Left ventricle myocardium inferior (tissue), 1 donor: ENCODE measurements at regions not wholly inside any gene's neighbourhood (a gene's known extent, or its start where the extent isn't known, plus 50 kb on each side); places are given as distances from the start of the nearest gene placed in this dataset.

Experiments
- DNase-seq: peaks from one replicate; pipeline ENCODE4 v3.0.0-alpha.2; 2020
- H3K27ac ChIP-seq: fragments of 200-600 bp; replicated peaks from 2 replicates; pipeline ENCODE4 v1.8.0; 2021
- H3K27me3 ChIP-seq: fragments of 200-600 bp; 2 replicates; pipeline ENCODE4 v1.8.0; 2021; ENCODE audit warnings: low read depth
- H3K36me3 ChIP-seq: fragments of 200-600 bp; 2 replicates; pipeline ENCODE4 v1.8.0; 2021
- H3K4me1 ChIP-seq: fragments of 200-600 bp; 2 replicates; pipeline ENCODE4 v1.8.0; 2021
- H3K4me3 ChIP-seq: fragments of 200-600 bp; 2 replicates; pipeline ENCODE4 v1.8.0; 2021; ENCODE audit warnings: mild to moderate bottlenecking, moderate library complexity
- H3K9me3 ChIP-seq: fragments of 200-600 bp; replicated peaks from 2 replicates; pipeline ENCODE4 v1.8.0; 2021
- CTCF ChIP-seq: fragments of 200-600 bp; IDR thresholded peaks from 2 replicates; pipeline ENCODE4 v1.8.0; 2021; ENCODE audit warnings: antibody characterized with exemption, mild to moderate bottlenecking, borderline replicate concordance
- intact Hi-C: fragments of 100-400 bp; cut with micrococcal nuclease; formaldehyde crosslinking; loops from one replicate; pipeline ENCODE4 v1.11.0; 2022
- donor health status: DM: no; HTN: yes; CAD: no; lungs with severe emphysema.

- TF ChIP-seq CTCF, result no peak
- no peak for DNase-seq
- peaks cover 43% of the 10 kb centered on the region for H3K27me3 ChIP-seq
- no peaks in the 10 kb centered on the region for H3K36me3 ChIP-seq
- H3K9me3 ChIP-seq, result no peaks in the 10 kb centered on the region
- H3K27ac ChIP-seq, result no peak overlapping the region
- no peak overlapping the region for H3K4me3 ChIP-seq
- intact Hi-C loops, result no loop called here
- no peaks in the 10 kb centered on the region for H3K4me1 ChIP-seq
Observed at GRCh38 chr4:84441758-84442377, 57.2 kb downstream of the NKX6-1 start.

- intact Hi-C loops, result no loop called here
- no peaks in the 10 kb centered on the region for H3K9me3 ChIP-seq
- H3K27me3 ChIP-seq, result peaks cover 32% of the 10 kb centered on the region
- no peaks in the 10 kb centered on the region for H3K36me3 ChIP-seq
- DNase-seq, result no peak
- no peaks in the 10 kb centered on the region for H3K4me1 ChIP-seq
- no peak overlapping the region for H3K4me3 ChIP-seq
- H3K27ac ChIP-seq, result no peak overlapping the region
- TF ChIP-seq CTCF, result no peak
Observed at GRCh38 chr4:84439996-84440395, 59.1 kb downstream of the NKX6-1 start.

GRCh38 chr4:84436812-84437211 lies 62.3 kb downstream of the NKX6-1 start:
- no peak for TF ChIP-seq CTCF
- Histone ChIP-seq H3K4me3 (no peak overlapping the region), H3K27me3 (peaks cover 27% of the 10 kb centered on the region), H3K27ac (no peak overlapping the region), H3K9me3 (no peaks in the 10 kb centered on the region), H3K36me3 (no peaks in the 10 kb centered on the region), H3K4me1 (no peaks in the 10 kb centered on the region)
- intact Hi-C loops, result no loop called here
- DNase-seq, result no peak

- intact Hi-C loops, result no loop called here
- Histone ChIP-seq H3K4me3 (no peak overlapping the region), H3K4me1 (no peaks in the 10 kb centered on the region), H3K9me3 (no peaks in the 10 kb centered on the region), H3K36me3 (no peaks in the 10 kb centered on the region), H3K27me3 (peaks cover 22% of the 10 kb centered on the region), H3K27ac (no peak overlapping the region)
- DNase-seq, result no peak
- no peak for TF ChIP-seq CTCF
Observed at GRCh38 chr4:84434344-84434743, 64.7 kb downstream of the NKX6-1 start.

- Histone ChIP-seq H3K36me3 (no peaks in the 10 kb centered on the region), H3K27ac (no peak overlapping the region), H3K4me3 (no peak overlapping the region), H3K4me1 (no peaks in the 10 kb centered on the region), H3K9me3 (no peaks in the 10 kb centered on the region), H3K27me3 (peaks cover 16% of the 10 kb centered on the region)
- no peak for DNase-seq
- intact Hi-C loops, result no loop called here
- no peak for TF ChIP-seq CTCF
Observed at GRCh38 chr4:84433633-84434222, 65.4 kb downstream of the NKX6-1 start.
